BE2C (cell line): ENCODE measurements at regions not wholly inside any gene's neighbourhood (a gene's known extent, or its start where the extent isn't known, plus 50 kb on each side); places are given as distances from the start of the nearest gene placed in this dataset.
A peak's percentile ranks its signal among the peaks of the same experiment; 100 is the strongest.
"Not testable (repeated sequence)": the region's sequence is repeated elsewhere in the genome, so short reads cannot be mapped to it uniquely, and the experiment has no call there.

Experiments used
- DNase-seq: peaks from one replicate; pipeline ENCODE4 v3.0.0-alpha.2; 2020
- H3K27me3 ChIP-seq: fragments of 250-450 bp; sonication (Bioruptor Pico); 2 replicates; pipeline ENCODE4 v1.5.1; 2020; ENCODE audit warnings: mild to moderate bottlenecking
- H3K36me3 ChIP-seq: fragments of 250-450 bp; sonication (Bioruptor Pico); 2 replicates; pipeline ENCODE4 v1.5.1; 2020; ENCODE audit warnings: mild to moderate bottlenecking
- H3K4me1 ChIP-seq: fragments of 250-450 bp; sonication (Bioruptor Pico); 2 replicates; pipeline ENCODE4 v1.5.1; 2020
- H3K4me3 ChIP-seq: 2 replicates; pipeline ENCODE4 v1.5.1; 2011; ENCODE audit warnings: low read depth, low read length
- H3K9me3 ChIP-seq: fragments of 250-450 bp; sonication (Bioruptor Pico); 2 replicates; pipeline ENCODE4 v1.5.1; 2020
- TF ChIP-seq, protein P1 (sequence below): IDR thresholded peaks from 2 replicates; pipeline ENCODE4 v1.5.1; 2012; ENCODE audit warnings: mild to moderate bottlenecking, low read depth, low read length

DNA sequence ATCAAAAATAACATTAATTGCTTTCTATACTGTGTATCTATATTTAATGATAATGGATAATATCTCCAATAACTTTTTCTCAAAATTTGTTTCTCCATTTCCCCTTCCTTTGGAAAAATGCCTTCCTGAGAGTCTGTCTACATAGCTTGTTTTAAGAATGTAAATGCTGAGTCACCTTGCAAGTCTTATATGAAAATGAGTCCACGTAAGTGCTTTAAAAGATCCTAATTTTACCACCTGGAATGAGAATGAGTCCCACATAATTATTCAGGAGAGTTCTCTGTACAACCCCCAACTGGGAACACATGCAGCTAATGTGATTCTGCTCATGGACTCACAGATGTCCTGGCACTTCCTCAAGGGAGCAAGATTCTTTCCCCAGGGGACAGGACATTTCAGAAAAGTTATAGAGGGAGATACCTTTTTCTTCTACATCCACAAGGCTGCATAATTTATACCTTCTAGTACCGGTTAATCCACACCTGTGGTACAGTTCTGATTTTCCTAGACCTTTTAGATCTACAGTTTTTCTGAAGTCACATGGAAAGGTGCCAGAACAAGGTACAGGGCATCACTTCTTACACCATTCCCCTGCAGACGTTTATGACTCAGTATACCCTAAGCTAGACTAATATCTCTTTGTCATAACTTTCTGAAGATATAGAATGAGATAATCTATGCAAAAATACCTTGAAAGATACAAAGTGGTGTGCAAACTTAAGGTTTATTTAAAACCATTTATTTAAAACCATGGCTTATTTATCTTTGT is 314.1 kb downstream of the CETN3 start:
- Histone ChIP-seq H3K4me1 (no peaks in the 10 kb centered on the region), H3K27me3 (peaks cover 4% of the 10 kb centered on the region), H3K9me3 (no peaks in the 10 kb centered on the region), H3K4me3 (no peak overlapping the region), H3K36me3 (no peaks in the 10 kb centered on the region)
- DNase-seq, result no peak
- TF ChIP-seq, protein P1, sequence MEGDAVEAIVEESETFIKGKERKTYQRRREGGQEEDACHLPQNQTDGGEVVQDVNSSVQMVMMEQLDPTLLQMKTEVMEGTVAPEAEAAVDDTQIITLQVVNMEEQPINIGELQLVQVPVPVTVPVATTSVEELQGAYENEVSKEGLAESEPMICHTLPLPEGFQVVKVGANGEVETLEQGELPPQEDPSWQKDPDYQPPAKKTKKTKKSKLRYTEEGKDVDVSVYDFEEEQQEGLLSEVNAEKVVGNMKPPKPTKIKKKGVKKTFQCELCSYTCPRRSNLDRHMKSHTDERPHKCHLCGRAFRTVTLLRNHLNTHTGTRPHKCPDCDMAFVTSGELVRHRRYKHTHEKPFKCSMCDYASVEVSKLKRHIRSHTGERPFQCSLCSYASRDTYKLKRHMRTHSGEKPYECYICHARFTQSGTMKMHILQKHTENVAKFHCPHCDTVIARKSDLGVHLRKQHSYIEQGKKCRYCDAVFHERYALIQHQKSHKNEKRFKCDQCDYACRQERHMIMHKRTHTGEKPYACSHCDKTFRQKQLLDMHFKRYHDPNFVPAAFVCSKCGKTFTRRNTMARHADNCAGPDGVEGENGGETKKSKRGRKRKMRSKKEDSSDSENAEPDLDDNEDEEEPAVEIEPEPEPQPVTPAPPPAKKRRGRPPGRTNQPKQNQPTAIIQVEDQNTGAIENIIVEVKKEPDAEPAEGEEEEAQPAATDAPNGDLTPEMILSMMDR, result no peak

DNA sequence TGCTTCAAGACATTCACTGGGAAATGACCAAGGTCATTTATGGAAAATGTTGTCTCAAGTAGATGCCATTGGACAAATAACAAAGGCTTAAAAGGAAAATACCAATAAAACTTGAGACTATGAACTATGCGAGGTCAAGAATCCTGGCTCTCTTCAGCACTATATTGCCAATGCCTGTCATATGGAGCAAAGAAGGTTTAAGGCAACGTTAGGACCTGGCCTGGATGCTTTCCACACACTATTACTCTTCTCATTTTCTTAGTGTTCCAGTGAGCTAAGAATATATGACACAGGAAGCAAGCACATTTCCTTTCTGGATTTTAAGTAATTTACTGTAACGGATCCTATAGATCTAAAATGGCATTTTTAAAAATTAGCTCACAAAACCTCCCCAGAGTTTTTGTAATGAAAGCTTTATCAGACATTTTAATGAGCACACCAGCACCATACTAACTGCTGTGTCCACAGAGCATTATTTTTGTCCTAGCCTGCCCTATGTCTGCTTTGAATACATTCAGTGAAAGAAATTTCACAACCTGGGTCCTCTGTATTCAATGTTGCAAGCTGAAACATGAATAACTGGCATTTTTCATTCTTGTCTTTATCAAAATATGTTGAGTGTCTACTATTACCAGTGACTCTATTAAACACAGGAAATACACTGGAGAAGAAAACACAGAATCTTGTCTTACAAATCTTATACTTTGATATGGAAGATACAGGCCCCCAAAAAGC is 315.6 kb downstream of the CETN3 start:
- TF ChIP-seq, protein P1, result no peak
- H3K4me1 ChIP-seq, result no peaks in the 10 kb centered on the region
- no peaks in the 10 kb centered on the region for H3K9me3 ChIP-seq
- peaks cover 4% of the 10 kb centered on the region; the same call in 1 of the 2 replicates for H3K27me3 ChIP-seq
- H3K36me3 ChIP-seq, result no peaks in the 10 kb centered on the region
- DNase-seq, result no peak
- no peak overlapping the region for H3K4me3 ChIP-seq

DNA sequence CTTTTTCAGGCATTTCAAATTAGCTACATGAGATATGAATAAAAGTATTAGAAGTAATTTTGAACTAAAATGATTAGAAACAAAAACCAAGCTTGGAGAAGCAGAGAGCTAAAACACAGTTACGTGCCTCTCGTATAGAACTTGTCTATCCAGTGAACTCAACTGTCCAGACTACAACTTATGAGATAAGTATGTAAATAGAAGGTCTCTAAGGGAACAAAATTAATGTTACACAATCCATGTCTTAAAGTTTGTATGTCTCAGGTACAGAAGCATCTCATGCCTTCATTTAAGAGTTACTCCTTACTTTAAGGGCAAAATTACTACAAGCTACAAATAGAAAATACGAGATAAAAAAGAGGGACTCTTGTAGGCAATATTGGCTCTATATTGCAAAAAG is 316.8 kb downstream of the CETN3 start:
- Histone ChIP-seq H3K9me3 (no peaks in the 10 kb centered on the region), H3K27me3 (peaks cover 4% of the 10 kb centered on the region; the same call in 1 of the 2 replicates), H3K4me1 (no peaks in the 10 kb centered on the region), H3K4me3 (no peak overlapping the region), H3K36me3 (no peaks in the 10 kb centered on the region)
- DNase-seq, result no peak
- TF ChIP-seq, protein P1, result no peak

- DNase-seq, result peak; percentile 40
These were observed 325.2 kb downstream of the CETN3 start for GRCh38 chr5:90084342-90084741.

DNA sequence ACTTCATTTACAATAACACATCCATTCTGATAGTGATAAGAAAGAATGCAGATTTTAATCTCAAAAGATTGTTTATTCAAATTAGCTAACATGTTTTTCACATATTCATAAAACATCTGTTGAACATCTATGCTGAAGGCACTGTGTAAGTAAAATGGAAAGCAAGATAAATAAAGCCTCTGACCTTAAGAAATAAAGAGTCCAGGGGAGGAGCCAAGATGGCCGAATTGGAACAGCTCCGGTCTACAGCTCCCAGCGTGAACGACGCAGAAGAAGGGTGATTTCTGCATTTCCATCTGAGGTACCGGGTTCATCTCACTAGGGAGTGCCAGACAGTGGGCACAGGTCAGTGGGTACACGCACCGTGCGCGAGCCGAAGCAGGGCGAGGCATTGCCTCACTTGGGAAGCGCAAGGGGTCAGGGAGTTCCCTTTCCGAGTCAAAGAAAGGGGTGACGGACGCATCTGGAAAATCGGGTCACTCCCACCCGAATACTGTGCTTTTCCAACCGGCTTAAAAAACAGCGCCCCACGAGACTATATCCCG is 336.5 kb downstream of the CETN3 start:
- H3K4me3 ChIP-seq, H3K4me1 ChIP-seq, H3K9me3 ChIP-seq, DNase-seq, H3K36me3 ChIP-seq, H3K27me3 ChIP-seq: not testable (repeated sequence)

More at GRCh38 chr5:90084342-90084741, 325.2 kb downstream of the CETN3 start:
- no peaks in the 10 kb centered on the region for H3K27me3 ChIP-seq
- no peak overlapping the region for H3K4me3 ChIP-seq
- H3K9me3 ChIP-seq, result no peaks in the 10 kb centered on the region
- H3K36me3 ChIP-seq, result no peaks in the 10 kb centered on the region
- H3K4me1 ChIP-seq, result no peaks in the 10 kb centered on the region
- TF ChIP-seq, protein P1, result no peak

- no peak for DNase-seq
- Histone ChIP-seq H3K36me3 (no peaks in the 10 kb centered on the region), H3K4me1 (no peaks in the 10 kb centered on the region), H3K9me3 (no peaks in the 10 kb centered on the region), H3K27me3 (no peaks in the 10 kb centered on the region), H3K4me3 (no peak overlapping the region)
- TF ChIP-seq, protein P1, result no peak
These were observed 337.9 kb downstream of the CETN3 start for GRCh38 chr5:90071656-90072055.
